ENCODE measurements at regions not wholly inside any gene's neighbourhood (a gene's known extent, or its start where the extent isn't known, plus 50 kb on each side); places are given as distances from the start of the nearest gene placed in this dataset.

DNA sequence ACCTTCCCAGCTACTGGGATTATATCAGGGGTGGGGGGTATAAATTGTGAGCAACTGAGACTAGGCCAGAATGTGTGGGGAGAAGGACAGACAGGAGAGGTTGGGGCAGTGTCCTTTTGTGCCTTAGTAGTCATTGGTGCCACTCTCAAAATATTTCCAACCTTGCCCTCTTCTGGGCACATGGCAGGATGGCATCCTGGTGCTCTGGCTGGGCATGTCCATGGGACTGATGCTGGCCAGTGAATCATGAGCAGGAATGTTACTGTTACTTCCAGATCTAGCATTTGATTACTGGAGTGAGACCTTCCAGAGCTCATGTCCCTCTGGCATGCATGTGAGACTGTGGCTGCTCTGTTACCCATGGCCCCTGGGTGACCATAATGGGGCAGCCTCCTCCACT is 151.2 kb downstream of the MATN1 start:
- DNase-seq (ENCODE audit: low read depth, low spot score) (peak; percentile 17), FAIRE-seq (peak; percentile 84)

DNA sequence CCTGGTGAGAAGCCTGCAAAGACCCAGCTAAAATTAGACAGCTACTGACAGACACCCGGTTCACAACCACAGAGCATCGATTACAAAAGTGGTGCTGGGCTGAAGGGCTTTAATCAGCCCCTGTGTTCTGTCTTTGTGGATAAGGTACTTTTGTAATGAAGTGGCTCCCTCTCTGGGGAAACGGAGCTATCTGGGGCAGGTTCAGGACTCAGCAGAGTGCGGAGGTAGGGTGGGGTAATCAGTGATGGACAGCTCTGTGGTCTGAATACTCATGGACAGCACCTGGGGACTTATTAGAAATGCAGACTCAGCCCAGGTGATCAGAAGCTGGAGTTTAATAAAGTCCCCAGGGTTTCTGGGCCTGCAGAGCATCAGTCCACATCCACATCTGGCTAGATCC is 152.0 kb downstream of the MATN1 start:
- Histone ChIP-seq H3K27ac (ENCODE audit: control insufficient read depth, insufficient read depth, low read length) (no peak overlapping the region), H3K9ac (ENCODE audit: control insufficient read depth, extremely low read depth, insufficient read depth, low read length) (no peak overlapping the region), H3K4me2 (ENCODE audit: control insufficient read depth, extremely low read depth, insufficient read depth, low read depth, low read length) (no peak overlapping the region), H3K79me2 (ENCODE audit: control insufficient read depth, insufficient read depth, low read length) (no peaks in the 10 kb centered on the region), H4K20me1 (ENCODE audit: control insufficient read depth, extremely low read depth, insufficient read depth, low read length) (no peaks in the 10 kb centered on the region), H3K4me1 (ENCODE audit: control insufficient read depth, extremely low read depth, insufficient read depth, low read length) (peaks cover 17% of the 10 kb centered on the region), H3K27me3 (ENCODE audit: control insufficient read depth, extremely low read depth, insufficient read depth, low read length) (no peaks in the 10 kb centered on the region), H3K9me1 (ENCODE audit: control insufficient read depth, extremely low read depth, insufficient read depth, low read length) (no peaks in the 10 kb centered on the region), H3K9me3 (ENCODE audit: control insufficient read depth, low read depth, low read length) (no peaks in the 10 kb centered on the region), H3K4me3 (ENCODE audit: control insufficient read depth in 2 of 3, extremely low read depth in 1 of 3, insufficient read depth in 2 of 3, low read depth in 1 of 3, low read length in 3 of 3) (no peak overlapping the region), H2AFZ (ENCODE audit: control insufficient read depth, low read length) (no peak overlapping the region), H3K36me3 (ENCODE audit: control insufficient read depth in 2 of 2, extremely low read depth in 1 of 2, insufficient read depth in 2 of 2, low read length in 2 of 2) (no peaks in the 10 kb centered on the region)
- FAIRE-seq (peak; percentile 58), DNase-seq (ENCODE audit: low read depth, low spot score) (no peak)
- dilution Hi-C loops (cut with MboI; ENCODE audit: extremely low pct_ligation_motif_present, low sequenced_read_pairs), result no loop called here
- no peak for TF ChIP-seq EZH2 (IDR thresholded peaks at IDR 0.05; ENCODE audit: low read length)
- TF ChIP-seq, protein P1, sequence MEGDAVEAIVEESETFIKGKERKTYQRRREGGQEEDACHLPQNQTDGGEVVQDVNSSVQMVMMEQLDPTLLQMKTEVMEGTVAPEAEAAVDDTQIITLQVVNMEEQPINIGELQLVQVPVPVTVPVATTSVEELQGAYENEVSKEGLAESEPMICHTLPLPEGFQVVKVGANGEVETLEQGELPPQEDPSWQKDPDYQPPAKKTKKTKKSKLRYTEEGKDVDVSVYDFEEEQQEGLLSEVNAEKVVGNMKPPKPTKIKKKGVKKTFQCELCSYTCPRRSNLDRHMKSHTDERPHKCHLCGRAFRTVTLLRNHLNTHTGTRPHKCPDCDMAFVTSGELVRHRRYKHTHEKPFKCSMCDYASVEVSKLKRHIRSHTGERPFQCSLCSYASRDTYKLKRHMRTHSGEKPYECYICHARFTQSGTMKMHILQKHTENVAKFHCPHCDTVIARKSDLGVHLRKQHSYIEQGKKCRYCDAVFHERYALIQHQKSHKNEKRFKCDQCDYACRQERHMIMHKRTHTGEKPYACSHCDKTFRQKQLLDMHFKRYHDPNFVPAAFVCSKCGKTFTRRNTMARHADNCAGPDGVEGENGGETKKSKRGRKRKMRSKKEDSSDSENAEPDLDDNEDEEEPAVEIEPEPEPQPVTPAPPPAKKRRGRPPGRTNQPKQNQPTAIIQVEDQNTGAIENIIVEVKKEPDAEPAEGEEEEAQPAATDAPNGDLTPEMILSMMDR (optimal IDR thresholded peaks at IDR 0.05 in 1 of 3, IDR thresholded peaks at IDR 0.05 in 1 of 3, conservative IDR thresholded peaks at IDR 0.05 in 1 of 3; ENCODE audit: extremely low read depth in 1 of 3, insufficient read depth in 2 of 3, low read length in 3 of 3), result no peak

More for the DNA sequence above, 151.2 kb downstream of the MATN1 start:
- Histone ChIP-seq H3K27me3 (ENCODE audit: control insufficient read depth, extremely low read depth, insufficient read depth, low read length) (no peaks in the 10 kb centered on the region), H3K4me1 (ENCODE audit: control insufficient read depth, extremely low read depth, insufficient read depth, low read length) (peaks cover 17% of the 10 kb centered on the region), H3K36me3 (ENCODE audit: control insufficient read depth in 2 of 2, extremely low read depth in 1 of 2, insufficient read depth in 2 of 2, low read length in 2 of 2) (no peaks in the 10 kb centered on the region), H3K27ac (ENCODE audit: control insufficient read depth, insufficient read depth, low read length) (no peak overlapping the region), H4K20me1 (ENCODE audit: control insufficient read depth, extremely low read depth, insufficient read depth, low read length) (no peaks in the 10 kb centered on the region), H3K4me2 (ENCODE audit: control insufficient read depth, extremely low read depth, insufficient read depth, low read depth, low read length) (no peak overlapping the region), H3K4me3 (ENCODE audit: control insufficient read depth in 2 of 3, extremely low read depth in 1 of 3, insufficient read depth in 2 of 3, low read depth in 1 of 3, low read length in 3 of 3) (no peak overlapping the region), H3K9me1 (ENCODE audit: control insufficient read depth, extremely low read depth, insufficient read depth, low read length) (no peaks in the 10 kb centered on the region), H2AFZ (ENCODE audit: control insufficient read depth, low read length) (no peak overlapping the region), H3K79me2 (ENCODE audit: control insufficient read depth, insufficient read depth, low read length) (no peaks in the 10 kb centered on the region), H3K9me3 (ENCODE audit: control insufficient read depth, low read depth, low read length) (no peaks in the 10 kb centered on the region), H3K9ac (ENCODE audit: control insufficient read depth, extremely low read depth, insufficient read depth, low read length) (no peak overlapping the region)
- TF ChIP-seq, protein P1 (optimal IDR thresholded peaks at IDR 0.05 in 1 of 3, IDR thresholded peaks at IDR 0.05 in 1 of 3, conservative IDR thresholded peaks at IDR 0.05 in 1 of 3; ENCODE audit: extremely low read depth in 1 of 3, insufficient read depth in 2 of 3, low read length in 3 of 3), result peak; percentile 49 to 73 (median 59)
- TF ChIP-seq EZH2 (IDR thresholded peaks at IDR 0.05; ENCODE audit: low read length), result no peak
- dilution Hi-C loops (cut with MboI; ENCODE audit: extremely low pct_ligation_motif_present, low sequenced_read_pairs), result no loop called here

Data from keratinocyte (primary cell).